Astrocyte of the spinal cord (primary cell): ENCODE measurements at regions not wholly inside any gene's neighbourhood (a gene's known extent, or its start where the extent isn't known, plus 50 kb on each side); places are given as distances from the start of the nearest gene placed in this dataset.
"Not testable (repeated sequence)": the region's sequence is repeated elsewhere in the genome, so short reads cannot be mapped to it uniquely, and the experiment has no call there.

Experiments
- DNase-seq: peaks from one replicate; pipeline ENCODE4 v3.0.0; 2011; ENCODE audit warnings: low read depth, low spot score
- H3K4me3 ChIP-seq: 2 replicates; pipeline ENCODE4 v1.5.1; 2011; ENCODE audit warnings: low read depth, mild to moderate bottlenecking, low read length, moderate library complexity
- in situ Hi-C: cut with HindIII; loops from 2 replicates; pipeline ENCODE4 v1.10.0; 2017; ENCODE audit warnings: low sequenced_read_pairs
- TF ChIP-seq, protein P1 (sequence below): IDR thresholded peaks from 2 replicates; pipeline ENCODE4 v1.5.1; 2012; ENCODE audit warnings: low read depth, mild to moderate bottlenecking, low read length, inconsistent platforms

DNA sequence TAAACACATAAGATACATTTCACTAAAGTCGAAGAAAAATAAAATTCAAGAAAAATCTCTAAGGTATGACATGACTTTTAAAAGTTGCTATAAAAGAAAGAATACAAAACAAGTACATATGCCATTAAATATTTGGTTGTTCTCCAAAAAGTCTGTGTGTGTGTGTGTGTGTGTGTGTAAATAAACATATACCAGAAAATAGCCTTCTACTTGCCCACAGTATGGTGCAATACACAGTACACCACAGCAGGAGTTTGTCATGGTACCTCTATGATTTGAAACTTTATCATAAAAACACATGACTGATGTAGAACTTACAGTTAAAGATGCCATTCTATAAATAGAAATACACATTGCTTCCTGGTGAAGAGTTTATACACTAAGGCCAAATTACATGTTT, 692.7 kb upstream of the MGAT4C start:
- in situ Hi-C loops, result no loop called here
- peak; percentile 6 for DNase-seq
- H3K4me3 ChIP-seq, result no peak overlapping the region
- TF ChIP-seq, protein P1, sequence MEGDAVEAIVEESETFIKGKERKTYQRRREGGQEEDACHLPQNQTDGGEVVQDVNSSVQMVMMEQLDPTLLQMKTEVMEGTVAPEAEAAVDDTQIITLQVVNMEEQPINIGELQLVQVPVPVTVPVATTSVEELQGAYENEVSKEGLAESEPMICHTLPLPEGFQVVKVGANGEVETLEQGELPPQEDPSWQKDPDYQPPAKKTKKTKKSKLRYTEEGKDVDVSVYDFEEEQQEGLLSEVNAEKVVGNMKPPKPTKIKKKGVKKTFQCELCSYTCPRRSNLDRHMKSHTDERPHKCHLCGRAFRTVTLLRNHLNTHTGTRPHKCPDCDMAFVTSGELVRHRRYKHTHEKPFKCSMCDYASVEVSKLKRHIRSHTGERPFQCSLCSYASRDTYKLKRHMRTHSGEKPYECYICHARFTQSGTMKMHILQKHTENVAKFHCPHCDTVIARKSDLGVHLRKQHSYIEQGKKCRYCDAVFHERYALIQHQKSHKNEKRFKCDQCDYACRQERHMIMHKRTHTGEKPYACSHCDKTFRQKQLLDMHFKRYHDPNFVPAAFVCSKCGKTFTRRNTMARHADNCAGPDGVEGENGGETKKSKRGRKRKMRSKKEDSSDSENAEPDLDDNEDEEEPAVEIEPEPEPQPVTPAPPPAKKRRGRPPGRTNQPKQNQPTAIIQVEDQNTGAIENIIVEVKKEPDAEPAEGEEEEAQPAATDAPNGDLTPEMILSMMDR, result no peak

DNA sequence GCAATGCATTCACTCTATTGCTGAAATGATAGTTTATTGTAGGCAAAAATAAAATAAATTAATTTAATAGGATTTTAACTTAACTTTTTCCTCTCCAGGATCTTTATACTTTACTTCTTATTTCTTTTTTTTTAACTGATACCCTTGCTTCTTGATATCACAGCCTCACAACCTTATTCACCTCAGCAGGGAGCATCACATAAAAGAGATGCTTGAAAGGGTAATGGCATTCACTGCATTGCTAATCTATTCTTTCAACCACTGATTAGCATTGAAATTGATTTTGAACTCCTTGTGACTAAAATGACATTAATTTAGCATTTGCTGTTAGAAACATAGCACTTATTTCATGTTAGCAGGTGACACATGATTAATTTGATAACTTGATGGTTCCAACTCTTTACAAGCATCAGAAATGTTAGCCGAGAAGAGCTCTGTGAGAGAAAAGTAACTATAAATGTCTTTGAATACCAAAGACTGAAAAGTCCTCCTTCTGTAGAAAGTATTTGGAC, 689.5 kb upstream of the MGAT4C start:
- no peak for DNase-seq
- in situ Hi-C loops, result no loop called here
- TF ChIP-seq, protein P1, result no peak

DNA sequence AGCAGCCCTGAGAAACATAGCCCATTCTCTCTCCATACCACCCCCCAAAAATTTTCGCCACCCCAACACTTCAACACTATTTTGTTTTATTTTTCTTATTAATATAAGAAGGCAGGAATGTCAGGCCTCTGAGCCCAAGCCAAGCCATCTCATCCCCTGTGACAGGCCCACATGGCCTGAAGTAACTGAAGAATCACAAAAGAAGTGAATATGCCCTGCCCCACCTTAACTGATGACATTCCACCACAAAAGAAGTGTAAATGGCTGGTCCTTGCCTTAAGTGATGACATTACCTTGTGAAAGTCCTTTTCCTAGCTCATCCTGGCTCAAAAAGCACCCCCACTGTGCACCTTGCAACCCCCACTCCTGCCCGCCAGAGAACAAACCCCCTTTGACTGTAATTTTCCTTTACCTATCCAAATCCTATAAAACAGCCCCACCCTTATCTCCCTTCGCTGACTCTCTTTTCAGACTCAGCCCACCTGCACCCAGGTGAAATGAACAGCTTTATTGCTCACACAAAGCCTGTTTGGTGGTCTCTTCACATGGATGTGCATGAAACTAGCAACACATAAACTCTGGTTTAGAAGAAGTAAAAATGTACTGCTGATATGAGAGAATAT, 688.1 kb upstream of the MGAT4C start:
- in situ Hi-C loops, DNase-seq, H3K4me3 ChIP-seq: not testable (repeated sequence)

More for the DNA sequence above, 689.5 kb upstream of the MGAT4C start:
- no peak overlapping the region for H3K4me3 ChIP-seq

GRCh38 chr12:86931714-86932113, 675.5 kb upstream of the MGAT4C start:
- TF ChIP-seq, protein P1, result no peak
- in situ Hi-C loops, result no loop called here
- DNase-seq, result no peak
- H3K4me3 ChIP-seq, result no peak overlapping the region

- in situ Hi-C loops, result no loop called here
- no peak overlapping the region for H3K4me3 ChIP-seq
- peak; percentile 39 for DNase-seq
- TF ChIP-seq, protein P1, result no peak
These were observed 673.8 kb upstream of the MGAT4C start for GRCh38 chr12:86929962-86930361.

GRCh38 chr12:86917121-86917520, 660.9 kb upstream of the MGAT4C start:
- in situ Hi-C loops, result no loop called here
- DNase-seq, result no peak
- H3K4me3 ChIP-seq, result no peak overlapping the region
- TF ChIP-seq, protein P1, result no peak

- no peak overlapping the region for H3K4me3 ChIP-seq
- in situ Hi-C loops, result no loop called here
- peak; percentile 56 for DNase-seq
- TF ChIP-seq, protein P1, result peak; percentile 73
These were observed 658.5 kb upstream of the MGAT4C start for GRCh38 chr12:86914721-86915120.
